Activated CD4-positive, alpha-beta T cell treated with anti-CD3 and anti-CD28 coated beads for 1 hour (primary cell): ENCODE measurements at regions not wholly inside any gene's neighbourhood (a gene's known extent, or its start where the extent isn't known, plus 50 kb on each side); places are given as distances from the start of the nearest gene placed in this dataset.
"Not testable (repeated sequence)": the region's sequence is repeated elsewhere in the genome, so short reads cannot be mapped to it uniquely, and the experiment has no call there.

Source experiments
- DNase-seq: peaks from one replicate; pipeline ENCODE4 v3.0.0-alpha.2; 2020

- DNase-seq, result no peak
Observed at GRCh38 chr2:147456779-147457178, 388.1 kb upstream of the ACVR2A start.

DNA sequence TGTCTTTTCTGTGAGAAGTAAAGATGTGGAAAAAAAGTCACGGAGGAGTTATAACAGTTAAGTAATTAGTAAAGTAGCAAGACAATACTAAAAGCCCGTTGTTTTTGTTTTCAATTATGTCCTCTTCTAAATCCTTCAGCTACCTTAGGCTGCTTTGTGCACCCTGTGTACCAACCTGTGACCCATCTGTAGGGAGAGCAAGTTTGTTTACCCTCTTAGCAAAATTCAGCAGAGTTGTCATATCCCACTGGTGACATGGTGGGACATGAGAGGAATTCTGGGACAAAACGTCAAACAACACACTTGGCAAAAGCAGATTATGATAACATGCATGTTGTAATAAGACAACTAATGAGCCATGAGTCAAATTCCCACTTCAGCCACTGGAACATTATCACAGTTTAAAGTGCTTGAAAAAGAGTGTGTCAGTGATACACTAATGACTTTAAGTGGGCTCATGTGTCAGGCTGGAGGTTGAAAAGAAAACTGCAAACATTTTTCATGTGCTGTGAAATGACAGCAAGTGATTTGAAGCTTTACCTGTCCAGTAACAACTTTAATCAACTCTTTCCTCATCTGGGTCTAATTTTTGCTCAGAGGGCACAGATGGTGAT is 392.8 kb upstream of the ACVR2A start:
- DNase-seq, result no peak

- DNase-seq, result no peak
Observed at GRCh38 chr2:147450661-147451510, 393.9 kb upstream of the ACVR2A start.

DNA sequence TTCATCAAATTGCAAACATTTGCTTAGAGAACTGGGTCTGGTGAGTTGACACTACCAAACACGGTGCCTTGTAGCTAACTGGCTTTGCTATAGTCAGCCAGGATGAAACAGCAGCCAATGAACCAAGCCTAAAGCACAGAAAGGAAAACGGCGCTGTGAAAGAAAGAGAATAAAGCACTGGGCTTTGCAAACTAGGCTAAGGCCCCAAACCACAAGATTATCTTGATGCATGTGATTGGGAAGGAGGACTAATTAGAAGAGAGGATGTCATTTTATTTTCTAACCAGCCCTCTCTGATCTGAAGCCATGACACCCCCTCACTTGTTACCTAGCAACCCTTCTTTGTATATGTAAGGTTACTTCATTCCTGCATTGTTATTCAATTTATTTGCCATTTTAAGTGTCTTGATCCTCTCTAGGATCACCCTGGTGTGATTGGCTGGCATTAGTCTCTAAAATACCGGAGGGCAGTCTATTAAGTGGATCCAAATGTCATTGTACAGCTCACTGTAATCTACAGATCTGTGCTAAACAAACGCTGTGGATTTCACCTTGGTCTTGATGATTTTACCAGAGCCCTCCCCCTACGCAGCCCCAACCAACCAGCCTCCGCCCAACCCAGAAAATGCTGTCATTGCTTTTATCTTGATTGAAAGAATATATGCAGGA is 395.4 kb upstream of the ACVR2A start:
- no peak for DNase-seq

GRCh38 chr2:147442816-147443215 is 402.0 kb upstream of the ACVR2A start:
- no peak for DNase-seq

DNA sequence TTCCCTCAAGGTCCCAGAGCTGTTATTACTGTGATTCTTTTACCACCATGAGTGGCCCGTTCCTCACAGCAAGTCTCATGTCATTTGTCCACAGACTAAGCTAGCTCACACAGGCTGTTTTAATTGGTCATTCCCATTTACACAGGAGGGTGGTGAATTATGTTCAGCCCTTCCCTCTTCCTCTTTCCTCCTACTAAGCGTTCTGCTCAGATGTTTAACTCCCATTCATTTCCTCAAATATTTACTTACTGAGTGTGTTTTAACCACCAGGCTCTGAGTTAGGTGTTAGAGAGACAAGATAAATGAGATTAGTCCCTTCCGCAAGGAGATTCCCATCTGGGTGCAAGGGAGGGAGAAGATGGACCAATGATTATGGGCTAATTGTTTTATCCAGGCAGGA is 403.6 kb upstream of the ACVR2A start:
- no peak for DNase-seq

DNA sequence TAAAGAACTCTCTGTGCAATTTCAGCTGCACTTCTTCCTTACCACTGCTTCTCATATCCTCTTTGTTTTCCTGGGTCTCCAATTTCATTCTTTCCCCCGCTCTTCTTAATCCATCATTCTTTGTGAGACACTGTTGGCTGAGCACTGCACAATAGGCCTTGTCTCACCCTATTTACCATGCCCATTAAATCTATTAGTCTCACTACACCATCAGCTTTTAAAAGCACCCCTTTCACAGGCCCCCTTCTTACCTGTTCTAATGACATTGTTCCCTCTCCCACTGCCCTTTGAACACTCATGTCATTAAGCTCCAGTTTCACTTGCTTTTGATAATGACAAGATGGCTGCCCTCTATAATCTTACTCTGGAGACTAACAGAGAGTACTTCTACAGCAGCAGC is 404.1 kb upstream of the ACVR2A start:
- DNase-seq, result no peak

- no peak for DNase-seq
Observed at GRCh38 chr2:147439986-147440385, 404.8 kb upstream of the ACVR2A start.

- DNase-seq, result no peak
Observed at GRCh38 chr2:147438882-147439281, 405.9 kb upstream of the ACVR2A start.

- no peak for DNase-seq
Observed at GRCh38 chr2:147433822-147434221, 411.0 kb upstream of the ACVR2A start.

GRCh38 chr2:147430408-147430807 is 414.4 kb upstream of the ACVR2A start:
- no peak for DNase-seq

GRCh38 chr2:147428120-147428747 is 416.6 kb upstream of the ACVR2A start:
- DNase-seq, result no peak

DNA sequence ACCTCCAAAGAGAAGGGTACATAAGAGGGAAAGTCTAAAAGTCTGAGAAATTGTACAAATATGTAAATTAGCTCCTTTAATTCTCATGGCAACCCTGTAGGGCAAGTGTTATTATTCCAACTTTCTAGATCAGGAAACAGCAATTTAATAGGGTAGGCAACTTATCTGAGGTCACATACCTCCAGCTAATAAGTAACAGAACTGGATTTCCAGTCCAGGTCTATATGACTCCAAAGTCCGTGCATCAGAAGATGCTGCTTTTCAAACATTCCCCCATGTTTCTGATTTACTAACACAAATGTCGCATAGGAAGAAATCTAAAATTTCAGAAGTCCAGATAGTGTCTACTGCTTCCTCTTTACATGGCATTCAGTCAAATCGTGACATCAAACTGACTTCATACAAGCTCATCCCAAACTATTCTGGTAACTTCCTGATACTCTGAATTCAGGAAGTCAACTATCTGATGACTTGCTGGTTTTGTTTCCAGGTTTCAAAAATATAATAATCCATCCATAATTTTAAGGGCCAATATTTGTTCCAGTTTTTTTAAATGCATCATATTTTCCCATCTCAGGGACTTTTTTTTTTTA is 419.3 kb upstream of the ACVR2A start:
- DNase-seq, result no peak

DNA sequence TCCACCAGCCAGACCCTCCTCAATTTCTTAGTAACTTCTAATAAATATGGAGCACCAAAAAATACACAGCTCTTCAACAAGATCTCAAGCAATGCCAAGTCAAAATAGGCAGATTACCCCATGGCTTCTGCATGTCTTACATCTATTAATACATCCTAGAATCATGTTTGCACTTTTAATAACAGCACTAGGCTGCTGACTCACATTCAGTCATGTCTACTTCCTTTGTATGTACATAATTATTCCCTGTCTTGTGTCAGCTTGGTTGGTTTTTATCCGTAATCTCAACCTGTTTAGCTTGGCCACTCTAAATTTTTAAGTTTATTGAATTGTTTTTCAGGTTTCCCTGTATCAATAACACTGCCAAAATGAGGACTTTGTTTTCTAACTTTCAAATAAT is 420.1 kb upstream of the ACVR2A start:
- no peak for DNase-seq

- DNase-seq, result no peak
Observed at GRCh38 chr2:147420947-147421675, 423.7 kb upstream of the ACVR2A start.

DNA sequence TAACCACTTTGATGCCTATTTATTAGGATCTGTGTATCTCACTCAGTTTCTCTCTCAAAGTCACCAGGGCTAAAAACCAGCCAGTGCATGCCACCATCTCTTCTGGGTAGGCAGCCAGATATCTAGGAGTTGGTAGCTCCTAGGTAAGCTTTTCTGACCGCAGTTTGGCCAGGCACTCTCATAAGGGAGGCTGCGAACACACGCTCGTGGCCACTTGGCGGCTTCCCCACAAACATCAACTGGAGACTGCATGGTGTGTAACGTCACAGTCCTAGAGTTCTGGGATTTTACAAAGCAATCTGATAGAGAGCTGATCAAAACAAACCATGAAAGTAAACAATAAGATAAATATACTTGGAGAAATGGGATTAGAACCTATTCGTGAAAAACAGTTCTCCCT is 424.3 kb upstream of the ACVR2A start:
- no peak for DNase-seq

DNA sequence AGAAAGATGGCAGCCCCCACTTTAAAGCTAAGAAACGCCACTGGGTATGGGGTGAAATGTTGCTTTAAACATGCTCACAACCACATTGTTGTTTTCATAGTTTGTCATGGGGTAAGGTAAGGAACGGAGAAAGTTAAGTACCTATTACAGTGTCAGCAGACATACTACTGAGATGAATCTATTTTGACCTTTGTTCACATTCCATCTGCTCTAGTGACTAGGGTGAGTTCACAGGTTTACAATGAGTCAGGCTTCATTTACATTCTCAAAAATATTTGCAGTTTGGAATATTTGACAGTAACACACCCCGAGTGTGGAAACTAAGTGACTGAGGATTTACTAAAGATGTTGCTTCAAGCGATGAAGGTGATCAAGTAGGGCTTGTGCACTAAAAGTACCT is 428.7 kb upstream of the ACVR2A start:
- DNase-seq, result no peak

DNA sequence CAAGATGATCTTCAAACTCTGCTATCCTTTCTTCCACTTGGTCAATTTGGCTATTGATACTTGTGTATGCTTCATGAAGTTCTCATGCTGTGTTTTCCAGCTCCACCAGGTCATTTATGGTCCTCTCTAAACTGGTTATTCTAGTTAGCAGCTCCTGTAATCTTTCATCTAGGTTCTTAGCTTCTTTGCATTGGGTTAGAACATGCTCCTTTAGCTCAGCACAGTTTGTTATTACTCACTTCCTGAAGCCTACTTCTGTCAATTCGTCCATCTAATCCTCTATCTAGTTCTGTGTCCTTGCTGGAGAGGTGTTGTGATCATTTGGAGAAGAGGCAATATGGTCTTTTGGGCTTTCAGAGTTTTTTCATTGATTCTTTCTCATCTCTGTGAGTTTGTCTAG is 430.2 kb upstream of the ACVR2A start:
- not testable (repeated sequence) for DNase-seq

- DNase-seq, result no peak
Observed at GRCh38 chr2:147408357-147408756, 436.5 kb upstream of the ACVR2A start.

DNA sequence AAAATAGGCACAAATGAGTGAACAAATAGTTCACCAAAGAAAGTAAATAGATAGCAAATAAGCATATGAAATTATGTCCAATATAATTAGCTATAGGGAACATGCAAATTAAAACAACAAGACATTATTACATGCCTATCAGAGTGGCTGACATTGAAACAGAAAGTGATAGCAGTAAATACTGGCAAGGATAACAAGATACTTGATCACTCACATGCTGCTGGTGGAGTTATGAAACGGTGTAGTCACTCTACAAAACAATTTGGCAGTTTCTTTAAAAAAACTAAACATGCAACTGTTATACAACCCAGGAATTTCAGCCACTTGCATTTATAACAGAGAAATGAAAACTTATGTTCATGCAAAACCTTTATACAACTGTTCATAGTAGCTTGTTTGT is 439.2 kb upstream of the ACVR2A start:
- no peak for DNase-seq

DNA sequence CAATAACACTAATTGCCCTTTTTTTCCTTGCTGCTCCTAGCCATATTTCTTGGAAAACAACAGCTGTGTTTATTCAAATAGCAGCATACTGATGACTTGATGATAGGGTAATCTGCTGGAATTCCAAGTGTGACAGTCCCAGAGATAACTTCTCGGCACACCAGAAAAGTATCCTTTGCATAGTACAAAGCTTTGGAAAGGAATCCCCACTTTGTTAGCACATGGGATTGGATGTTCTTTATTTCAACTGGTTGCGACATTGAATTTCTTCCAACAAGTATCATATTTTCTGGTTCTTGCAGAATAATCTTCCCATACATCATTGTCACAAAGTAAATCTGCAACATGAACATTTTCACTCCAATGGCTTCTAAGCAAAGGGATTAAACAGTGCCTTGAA is 445.8 kb upstream of the ACVR2A start:
- DNase-seq, result no peak

GRCh38 chr2:147398301-147398700 is 446.5 kb upstream of the ACVR2A start:
- DNase-seq, result no peak

DNA sequence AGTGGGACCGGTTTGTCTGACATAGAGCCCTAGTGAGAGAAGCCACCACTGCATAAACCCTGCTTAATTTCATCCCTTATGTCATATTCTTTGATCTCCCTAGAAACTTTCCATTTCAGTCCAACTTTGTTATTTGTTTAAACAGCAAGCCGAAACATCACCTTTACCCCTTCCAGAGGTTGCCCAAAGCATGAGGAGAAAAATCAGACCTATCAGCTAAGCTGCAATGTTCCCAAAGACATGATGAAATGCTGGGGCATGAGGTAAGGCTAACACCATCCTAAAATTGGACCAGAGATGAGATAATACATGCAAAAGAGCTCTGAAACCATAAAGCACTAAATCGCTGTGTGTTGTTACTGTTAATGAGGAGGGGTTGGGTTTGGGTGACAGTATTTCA is 447.9 kb upstream of the ACVR2A start:
- DNase-seq, result no peak
